ENCODE measurements at regions not wholly inside any gene's neighbourhood (a gene's known extent, or its start where the extent isn't known, plus 50 kb on each side); places are given as distances from the start of the nearest gene placed in this dataset.

- DNase-seq (ENCODE audit: low read depth): no peak
Observed at GRCh38 chr7:22657479-22657878, 69.5 kb upstream of the IL6 start.

GRCh38 chr7:22655781-22656180 lies 71.2 kb upstream of the IL6 start:
- DNase-seq (ENCODE audit: low read depth): no peak

- no peak for DNase-seq (ENCODE audit: low read depth)
Observed at GRCh38 chr7:22654831-22655230, 72.2 kb upstream of the IL6 start.

GRCh38 chr7:22653951-22654350 lies 73.0 kb upstream of the IL6 start:
- no peak for DNase-seq (ENCODE audit: low read depth)

GRCh38 chr7:22651534-22652243 lies 75.3 kb upstream of the IL6 start:
- peak; percentile 61 for DNase-seq (ENCODE audit: low read depth)

- no peak for DNase-seq (ENCODE audit: low read depth)
Observed at GRCh38 chr7:22651036-22651435, 76.0 kb upstream of the IL6 start.

GRCh38 chr7:22649686-22650085 lies 77.3 kb upstream of the IL6 start:
- DNase-seq (ENCODE audit: low read depth): no peak

GRCh38 chr7:22647451-22648257 lies 79.3 kb upstream of the IL6 start:
- DNase-seq (ENCODE audit: low read depth): peak; percentile 97

- DNase-seq (ENCODE audit: low read depth): no peak
Observed at GRCh38 chr7:22645418-22646181, 81.4 kb upstream of the IL6 start.

GRCh38 chr7:22642454-22642853 lies 84.5 kb upstream of the IL6 start:
- DNase-seq (ENCODE audit: low read depth): no peak

- no peak for DNase-seq (ENCODE audit: low read depth)
Observed at GRCh38 chr7:22640269-22640668, 86.7 kb upstream of the IL6 start.

GRCh38 chr7:22639396-22639795 lies 87.6 kb upstream of the IL6 start:
- DNase-seq (ENCODE audit: low read depth): peak; percentile 35

GRCh38 chr7:22635349-22635748 lies 91.7 kb upstream of the IL6 start:
- no peak for DNase-seq (ENCODE audit: low read depth)

- no peak for DNase-seq (ENCODE audit: low read depth)
Observed at GRCh38 chr7:22633954-22634474, 93.0 kb upstream of the IL6 start.

- no peak for DNase-seq (ENCODE audit: low read depth)
Observed at GRCh38 chr7:22633286-22633953, 93.6 kb upstream of the IL6 start.

- DNase-seq (ENCODE audit: low read depth): peak; percentile 34
Observed at GRCh38 chr7:22632674-22633073, 94.3 kb upstream of the IL6 start.

- no peak for DNase-seq (ENCODE audit: low read depth)
Observed at GRCh38 chr7:22631730-22632129, 95.3 kb upstream of the IL6 start.

- no peak for DNase-seq (ENCODE audit: low read depth)
Observed at GRCh38 chr7:22630069-22630468, 96.9 kb upstream of the IL6 start.

- no peak for DNase-seq (ENCODE audit: low read depth)
Observed at GRCh38 chr7:22629056-22629455, 97.9 kb upstream of the IL6 start.

GRCh38 chr7:22628112-22628511 lies 98.9 kb upstream of the IL6 start:
- no peak for DNase-seq (ENCODE audit: low read depth)

- DNase-seq (ENCODE audit: low read depth): peak; percentile 60
Observed at GRCh38 chr7:22627136-22627535, 99.9 kb upstream of the IL6 start.

- no peak for DNase-seq (ENCODE audit: low read depth)
Observed at GRCh38 chr7:22625251-22625650, 101.7 kb upstream of the IL6 start.
